GM12873 (cell line): ENCODE measurements at regions not wholly inside any gene's neighbourhood (a gene's known extent, or its start where the extent isn't known, plus 50 kb on each side); places are given as distances from the start of the nearest gene placed in this dataset.
A peak's percentile ranks its signal among the peaks of the same experiment; 100 is the strongest.

Experiments
- CTCF ChIP-seq: IDR thresholded peaks from 2 replicates; pipeline ENCODE4 v1.5.1; 2012; ENCODE audit warnings: low read depth, mild to moderate bottlenecking, moderate library complexity, low read length, control low read depth; ENCODE audit not compliant: insufficient read depth; ENCODE audit errors: missing control alignments

- no peak for TF ChIP-seq CTCF
These were observed 187.6 kb upstream of the SGCG start for GRCh38 chr13:22993148-22993547.

- TF ChIP-seq CTCF, result no peak
These were observed 177.3 kb upstream of the SGCG start for GRCh38 chr13:23003446-23003845.

DNA sequence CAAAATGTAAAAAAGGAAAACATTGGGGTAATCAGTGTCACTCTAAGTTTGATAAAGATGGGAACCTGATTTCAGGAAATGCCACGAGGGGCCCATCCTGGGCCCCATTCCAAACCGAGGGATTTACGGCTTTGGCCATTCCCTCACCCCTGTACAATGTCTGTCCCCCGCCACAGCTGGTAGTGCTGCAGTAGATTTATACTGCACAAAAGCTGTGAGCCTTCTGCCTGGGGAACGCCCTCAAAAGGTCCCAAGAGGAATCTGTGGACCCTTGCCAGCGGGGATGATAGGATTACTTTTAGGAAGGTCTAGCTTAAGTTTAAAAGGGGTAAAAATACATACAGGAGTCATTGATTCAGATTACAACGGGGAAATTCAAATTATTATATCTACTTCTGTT, 173.4 kb upstream of the SGCG start:
- no peak for TF ChIP-seq CTCF

DNA sequence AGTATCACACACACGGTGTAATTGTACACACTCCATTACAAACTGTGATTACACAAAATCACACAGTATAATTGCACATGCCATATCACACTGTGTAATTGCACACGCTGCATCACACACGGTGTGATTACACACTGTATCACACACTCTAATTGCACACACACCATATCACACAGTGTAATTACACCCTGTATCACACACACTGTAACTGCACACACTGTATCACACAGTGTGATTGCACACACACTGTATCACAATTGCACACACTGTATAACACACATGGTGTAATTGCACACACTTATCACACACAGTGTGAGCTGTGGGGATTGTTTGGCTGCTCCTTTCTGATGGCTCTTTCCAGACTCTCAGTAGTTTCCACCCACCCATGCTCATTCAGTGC, 162.6 kb upstream of the SGCG start:
- TF ChIP-seq CTCF, result no peak

DNA sequence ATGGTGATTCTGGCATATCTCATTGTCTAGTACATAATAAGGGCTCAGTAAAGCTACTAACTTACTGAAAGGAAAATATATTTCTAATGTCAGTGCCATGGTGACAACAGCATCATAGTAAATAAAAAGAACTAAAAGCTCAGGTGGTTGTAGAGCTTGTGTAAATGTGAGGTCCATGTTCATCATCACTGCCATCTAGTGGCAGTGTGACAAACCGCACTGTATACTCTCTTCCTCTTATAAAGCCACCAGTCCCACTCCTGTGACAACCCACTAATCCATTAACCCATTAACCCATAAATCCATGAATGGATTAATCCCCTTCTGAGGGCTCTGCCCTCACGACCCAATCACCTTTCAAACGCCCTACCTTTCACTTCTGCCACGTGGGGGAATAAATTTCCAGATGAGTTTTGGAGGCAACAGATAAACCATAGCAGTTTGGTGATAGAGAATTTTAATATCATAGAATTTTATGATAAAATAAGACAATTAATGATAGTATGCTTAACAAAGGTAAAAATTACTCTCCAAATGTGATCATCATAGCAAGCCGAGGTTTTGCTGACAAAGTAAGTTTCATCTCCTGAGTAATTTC, 160.4 kb upstream of the SGCG start:
- TF ChIP-seq CTCF, result peak; percentile 89

DNA sequence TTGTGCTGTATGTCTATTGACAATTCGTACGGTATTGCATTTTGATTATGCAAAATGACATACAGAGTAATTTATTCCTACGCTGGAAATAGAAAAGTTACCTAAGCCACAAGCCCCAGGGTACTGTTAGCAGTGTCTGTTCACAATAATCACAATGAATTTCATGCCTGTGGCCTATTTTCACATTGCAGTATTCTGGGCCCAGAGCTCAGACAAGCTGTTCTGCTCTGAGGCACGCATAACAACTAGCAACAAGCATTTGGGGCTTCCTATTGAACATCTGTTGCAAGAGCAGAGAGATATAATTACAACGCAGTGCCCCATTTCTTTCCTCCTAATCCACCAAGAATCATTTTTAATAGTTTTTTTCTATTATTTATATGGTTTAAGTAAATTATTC, 158.9 kb upstream of the SGCG start:
- no peak for TF ChIP-seq CTCF

- TF ChIP-seq CTCF, result no peak
These were observed 158.1 kb upstream of the SGCG start for GRCh38 chr13:23022704-23023103.
